OCI-M1 (cell line): ENCODE measurements at regions not wholly inside any gene's neighbourhood (a gene's known extent, or its start where the extent isn't known, plus 50 kb on each side); places are given as distances from the start of the nearest gene placed in this dataset.

ENCODE experiments used
- DNase-seq: peaks from one replicate; lab custom pipeline; 2025; lab: John Stamatoyannopoulos, UW

GRCh38 chr9:8262625-8263622 lies 463.3 kb upstream of the DMAC1 start:
- DNase-seq, result peak; percentile 84

DNA sequence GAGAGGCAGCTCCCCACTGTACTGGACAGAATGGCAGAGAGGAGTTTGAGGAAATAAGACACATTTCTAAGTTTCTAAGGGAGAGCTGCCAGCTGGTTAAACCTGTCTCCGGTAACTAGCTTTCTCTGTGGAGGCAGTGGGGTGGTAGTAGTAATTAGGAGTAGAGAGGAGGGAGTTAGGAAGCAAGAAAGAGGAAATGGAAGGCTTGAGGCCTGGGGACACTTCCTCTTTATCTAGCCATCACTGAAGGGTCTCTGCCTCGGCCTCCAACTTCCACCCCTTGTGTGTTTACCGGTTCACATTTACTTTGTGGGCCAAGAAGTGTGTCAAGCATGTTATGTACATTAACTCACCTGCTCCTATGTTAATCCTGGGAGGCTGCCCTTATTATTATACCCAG lies 462.2 kb upstream of the DMAC1 start:
- peak; percentile 89 for DNase-seq

GRCh38 chr9:8259028-8259427 lies 459.4 kb upstream of the DMAC1 start:
- DNase-seq, result no peak

DNA sequence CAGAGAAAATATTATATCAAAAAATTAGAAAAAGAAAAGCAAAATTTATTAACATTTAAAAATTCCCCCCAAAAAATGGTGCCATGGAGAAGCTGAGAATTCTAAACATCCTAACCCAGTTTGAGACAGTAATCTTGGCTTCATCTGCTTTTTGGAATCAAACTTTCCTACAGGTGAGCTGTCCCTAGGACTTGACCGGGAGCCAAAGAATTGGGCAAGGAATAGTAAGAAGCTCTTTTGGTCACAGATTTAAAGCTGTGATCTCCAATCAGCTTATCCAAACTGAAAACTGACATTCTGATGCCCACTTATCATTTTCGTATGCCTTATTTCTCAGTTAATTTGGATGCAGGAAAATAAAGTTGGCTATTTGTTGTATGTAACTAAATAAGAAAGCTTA lies 457.3 kb upstream of the DMAC1 start:
- DNase-seq, result no peak

DNA sequence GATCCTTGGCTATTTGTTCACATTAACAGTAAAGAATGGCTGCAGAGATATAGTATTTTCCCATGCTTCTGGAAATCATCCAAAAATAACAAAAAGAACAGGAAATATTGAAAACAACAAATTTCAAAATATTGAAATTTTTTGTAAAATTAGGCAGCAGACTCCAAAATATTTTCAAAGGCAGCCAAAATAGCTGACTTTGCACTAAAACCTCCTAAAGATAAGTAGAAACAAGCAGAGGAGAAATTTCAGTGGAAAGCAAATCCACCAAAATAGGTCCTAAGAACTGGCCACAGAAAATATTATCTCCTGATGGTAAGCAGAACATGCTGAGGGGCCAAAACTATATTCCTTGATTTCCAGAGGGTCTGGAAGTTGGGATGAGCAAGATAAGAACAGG lies 456.3 kb upstream of the DMAC1 start:
- DNase-seq, result no peak

DNA sequence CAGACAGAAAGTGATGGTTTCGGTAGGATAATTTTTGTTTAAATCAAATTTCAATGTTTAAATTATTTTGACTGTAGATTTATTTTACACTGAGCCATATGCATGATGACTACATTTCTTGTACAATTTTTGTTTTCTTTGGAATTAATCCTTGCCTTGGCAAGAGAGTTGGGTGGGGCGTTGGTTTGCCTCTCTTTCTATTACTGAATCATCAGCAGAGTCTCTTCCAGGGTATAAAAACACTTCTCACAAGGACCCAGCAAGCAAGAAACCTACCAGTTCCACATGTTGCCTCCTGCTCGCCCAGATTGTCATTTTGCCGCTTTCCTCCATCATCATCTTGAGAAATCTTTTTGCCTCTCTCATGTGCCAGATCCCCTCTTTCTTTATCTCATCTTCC lies 455.0 kb upstream of the DMAC1 start:
- DNase-seq, result no peak

DNA sequence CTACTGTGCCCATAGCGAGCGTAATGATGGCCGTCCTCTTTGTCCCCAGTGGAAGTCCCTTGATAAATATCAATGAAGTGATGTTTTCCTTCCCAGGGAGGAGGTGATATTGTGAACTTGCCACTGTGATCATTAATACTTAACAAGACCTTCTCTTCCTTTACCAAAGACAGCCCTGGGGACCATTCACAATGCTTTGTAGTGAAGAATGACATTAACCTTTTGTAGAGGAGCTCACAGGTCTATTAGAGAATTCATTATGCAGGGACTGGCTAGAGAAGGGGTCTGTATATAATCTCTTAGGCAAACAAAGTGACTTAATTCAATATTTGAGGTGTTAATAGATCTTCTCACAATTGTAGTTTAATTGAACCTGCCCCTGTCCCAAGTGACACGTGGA lies 452.9 kb upstream of the DMAC1 start:
- no peak for DNase-seq

GRCh38 chr9:8251566-8251965 lies 452.0 kb upstream of the DMAC1 start:
- DNase-seq, result no peak

- no peak for DNase-seq
Observed at GRCh38 chr9:8244505-8245092, 445.0 kb upstream of the DMAC1 start.

DNA sequence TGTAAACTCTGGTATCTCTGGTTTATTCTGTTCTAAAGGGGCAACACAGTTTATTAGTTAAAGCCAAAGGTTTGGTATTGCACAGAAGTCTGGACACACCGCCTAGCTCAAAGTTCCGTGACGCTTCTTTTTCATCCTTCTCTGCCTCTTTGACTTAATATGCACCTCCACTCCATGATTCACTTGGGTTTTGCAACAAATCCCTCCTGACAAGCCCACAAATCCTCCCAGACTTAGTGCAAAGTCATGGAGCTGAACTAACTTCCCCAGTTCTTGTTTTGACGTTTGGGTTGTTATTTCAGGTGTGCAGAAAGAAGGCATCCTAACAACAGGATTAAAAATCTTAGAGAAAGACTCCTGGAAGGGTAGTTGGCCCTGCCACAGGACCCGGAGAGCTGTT lies 441.6 kb upstream of the DMAC1 start:
- DNase-seq, result peak; percentile 80

DNA sequence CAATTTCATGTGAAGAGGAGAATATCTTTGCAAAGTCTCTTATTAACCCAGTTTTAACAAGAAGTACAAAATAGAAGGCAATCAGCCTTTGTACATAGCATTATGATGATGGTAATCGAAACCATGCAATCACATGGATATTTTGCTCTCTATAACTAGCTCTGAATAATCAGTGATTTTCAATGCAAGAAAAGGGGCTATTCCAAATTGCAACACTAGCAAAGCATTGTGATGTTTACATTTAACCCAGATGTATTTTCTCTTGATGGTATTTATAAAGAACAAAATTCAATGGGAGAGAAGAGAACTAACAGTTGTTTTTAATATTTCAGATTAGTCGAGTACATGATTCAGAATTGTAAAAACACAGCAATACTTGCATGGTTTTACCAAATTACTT lies 437.5 kb upstream of the DMAC1 start:
- DNase-seq, result no peak

DNA sequence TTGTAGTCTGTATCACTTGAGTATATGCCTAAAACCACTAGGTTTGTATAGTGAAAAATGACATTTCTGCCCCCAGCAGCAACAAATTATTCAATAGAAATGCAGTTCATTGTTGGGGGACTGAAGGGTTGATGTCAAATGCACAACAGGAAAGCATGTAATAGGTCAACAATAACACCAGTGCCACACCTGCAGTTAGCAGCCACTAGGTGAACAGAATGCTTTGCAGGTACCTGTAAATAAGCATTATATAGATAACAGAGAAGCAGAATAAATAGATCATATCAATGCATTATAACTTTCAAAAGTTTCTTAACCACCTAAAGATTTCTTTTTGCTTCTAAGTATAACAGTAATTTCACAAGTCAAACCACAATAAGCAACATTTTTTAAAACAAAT lies 435.9 kb upstream of the DMAC1 start:
- no peak for DNase-seq

DNA sequence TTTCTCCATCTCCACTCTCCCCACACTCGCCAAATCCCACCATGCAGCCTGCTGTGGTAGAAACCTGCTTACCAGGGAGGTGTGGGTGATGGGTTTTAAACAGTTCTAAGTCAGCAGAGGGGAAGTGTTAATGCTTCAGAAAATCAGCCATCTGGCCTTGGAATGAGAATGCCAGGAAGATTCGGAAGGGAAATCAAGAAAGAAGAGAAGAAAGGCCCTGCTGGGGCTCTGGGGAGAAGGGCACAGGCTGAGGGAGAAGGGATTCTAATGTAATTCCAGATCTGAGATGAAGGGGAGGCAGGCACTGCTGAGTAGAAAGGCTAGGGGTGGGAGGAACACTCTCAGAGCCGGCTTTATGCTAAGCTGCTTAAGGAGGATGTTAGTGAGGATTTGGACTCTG lies 434.7 kb upstream of the DMAC1 start:
- no peak for DNase-seq

DNA sequence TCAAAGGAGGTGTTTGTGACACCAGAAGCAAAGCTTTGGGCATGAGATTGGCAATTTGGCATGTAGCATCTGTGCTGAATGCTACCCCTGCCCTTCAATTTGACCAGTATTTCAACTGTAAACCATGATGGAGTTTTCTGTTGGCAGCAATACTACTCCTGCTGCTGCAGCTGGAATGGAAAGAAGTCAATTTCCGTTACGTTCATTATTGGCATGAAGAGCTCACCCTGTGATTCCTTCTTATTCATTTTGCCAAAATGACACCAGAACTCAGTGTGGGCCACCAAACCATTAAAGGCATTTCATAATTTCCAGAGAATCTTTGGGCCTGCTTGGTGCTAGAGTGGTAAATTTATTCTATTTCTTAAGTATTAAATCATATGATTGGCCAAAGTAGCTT lies 433.1 kb upstream of the DMAC1 start:
- DNase-seq, result no peak

- no peak for DNase-seq
Observed at GRCh38 chr9:8229226-8229625, 429.6 kb upstream of the DMAC1 start.

GRCh38 chr9:8224381-8224801 lies 424.8 kb upstream of the DMAC1 start:
- DNase-seq, result no peak

DNA sequence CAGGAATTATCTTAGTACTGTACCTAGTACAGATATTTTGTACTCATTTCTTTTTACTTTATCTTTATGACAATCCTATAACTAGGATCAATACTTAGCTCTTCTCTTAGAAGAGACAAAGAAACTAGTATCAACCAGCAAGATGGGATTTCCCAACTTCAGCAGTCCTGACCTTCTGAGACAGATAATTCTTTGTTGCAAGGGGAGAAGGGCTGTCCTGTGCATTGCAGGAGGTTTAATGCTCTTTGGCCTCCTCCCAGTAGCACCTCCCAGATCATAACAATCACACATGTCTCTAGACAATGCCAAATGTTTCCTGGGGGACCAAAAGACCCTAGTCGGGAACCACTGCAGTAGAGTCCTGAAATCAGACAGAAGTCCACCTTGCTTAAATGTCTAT lies 424.3 kb upstream of the DMAC1 start:
- DNase-seq, result no peak

DNA sequence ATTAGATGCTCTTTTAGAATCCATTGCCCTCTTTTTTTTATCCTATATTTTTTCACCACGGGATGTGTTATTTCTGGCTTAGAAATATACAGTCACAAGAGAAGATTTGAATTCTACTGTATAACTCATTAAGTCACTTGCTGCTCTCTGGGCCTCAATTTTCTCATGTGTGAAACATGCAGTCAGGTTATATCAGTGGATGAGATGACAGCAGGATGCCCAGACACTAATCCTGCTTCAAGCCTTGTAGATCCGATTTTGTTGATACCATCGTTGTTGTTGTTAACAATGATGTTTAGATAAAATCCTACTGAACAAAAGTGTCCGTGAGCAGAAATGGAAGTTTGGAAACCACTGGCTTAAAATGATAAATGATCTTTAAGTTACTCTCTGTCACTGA lies 421.9 kb upstream of the DMAC1 start:
- no peak for DNase-seq

DNA sequence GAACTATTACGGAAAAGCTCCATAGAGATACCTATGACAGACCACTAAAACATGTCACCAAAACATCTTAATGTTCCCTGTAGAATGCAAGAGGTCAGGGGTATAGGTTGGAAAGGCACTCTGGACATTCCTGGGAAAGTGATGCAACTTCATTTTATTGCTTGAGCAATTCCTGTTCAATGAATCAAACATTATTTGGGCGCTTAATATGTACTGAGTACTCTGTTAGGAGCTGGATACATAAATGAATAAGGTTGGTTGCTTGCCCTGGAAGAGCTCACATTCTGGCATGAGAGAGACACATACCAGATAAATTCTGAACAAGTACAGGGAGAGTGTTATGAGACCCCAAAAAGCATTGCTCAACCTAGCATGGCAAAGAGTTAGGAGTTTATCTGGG lies 408.9 kb upstream of the DMAC1 start:
- DNase-seq, result no peak

DNA sequence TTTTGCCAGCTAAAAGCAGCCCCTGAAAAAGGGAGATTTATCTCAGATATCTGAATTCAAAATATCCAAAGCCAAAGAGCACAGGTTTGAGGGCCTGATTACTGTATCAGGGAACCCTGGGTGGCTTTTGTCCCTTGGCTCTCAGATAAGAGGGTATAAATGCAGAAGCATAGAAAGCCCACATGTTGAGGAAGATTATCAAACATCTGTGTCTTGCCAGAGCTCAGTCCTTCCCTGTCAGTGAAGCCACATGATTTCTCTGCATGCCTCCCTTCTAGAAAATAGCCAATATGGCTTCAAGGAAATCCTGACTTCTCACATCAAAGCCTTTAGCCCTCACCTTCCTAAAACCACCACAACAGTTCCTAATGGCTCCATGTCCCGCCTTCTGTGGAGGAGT lies 408.0 kb upstream of the DMAC1 start:
- peak; percentile 100 for DNase-seq

GRCh38 chr9:8206720-8207119 lies 407.1 kb upstream of the DMAC1 start:
- DNase-seq, result peak; percentile 96

- DNase-seq, result peak; percentile 100
Observed at GRCh38 chr9:8205576-8205975, 406.0 kb upstream of the DMAC1 start.

- no peak for DNase-seq
Observed at GRCh38 chr9:8189881-8190280, 390.3 kb upstream of the DMAC1 start.
